HEK293 (cell line): ENCODE measurements at regions not wholly inside any gene's neighbourhood (a gene's known extent, or its start where the extent isn't known, plus 50 kb on each side); places are given as distances from the start of the nearest gene placed in this dataset.

Source experiments
- CTCF ChIA-PET: fragments of 350-600 bp; formaldehyde crosslinking; extraction: SDS; loops from one replicate; lab custom pipeline; 2021; ENCODE audit warnings: antibody characterized with exemption; lab: Yijun Ruan, JAX
- POLR2A ChIA-PET: fragments of 300-600 bp; formaldehyde crosslinking; extraction: SDS; loops from one replicate; lab custom pipeline; 2020; ENCODE audit warnings: antibody characterized with exemption, inconsistent platforms; lab: Yijun Ruan, JAX
- H3K27ac ChIP-seq: fragments of 200-500 bp; sonication (Bioruptor generic); 2 replicates; pipeline ENCODE4 v1.5.1; 2014; ENCODE audit warnings: low read depth, low read length, control low read depth, inconsistent platforms; ENCODE audit errors: extremely low read depth
- H3K36me3 ChIP-seq, 2 experiments: fragments of 200-500 bp in 1 of 2; sonication (Bioruptor generic) in 1 of 2; 1 replicate in 1 of 2; 2 replicates in 1 of 2; pipeline ENCODE4 v1.5.1; 2014 to 2017; ENCODE audit warnings: inconsistent platforms in 2 of 2, low read length in 2 of 2; ENCODE audit not compliant: control insufficient read depth in 2 of 2, insufficient read depth in 1 of 2
- H3K4me1 ChIP-seq: fragments of 200-500 bp; sonication (Bioruptor generic); 2 replicates; pipeline ENCODE4 v1.5.1; 2014; ENCODE audit warnings: mild to moderate bottlenecking, low read length, inconsistent platforms; ENCODE audit not compliant: control insufficient read depth, insufficient read depth
- H3K4me3 ChIP-seq: 2 replicates; pipeline ENCODE4 v1.5.1; 2011; ENCODE audit warnings: low read depth, mild to moderate bottlenecking, control low read depth, low read length, moderate library complexity
- H3K9me3 ChIP-seq: fragments of 200-500 bp; sonication (Bioruptor generic); 2 replicates; pipeline ENCODE4 v1.5.1; 2014; ENCODE audit warnings: low read depth, low read length, inconsistent platforms; ENCODE audit not compliant: control insufficient read depth, insufficient read depth
- FEZF1 ChIP-seq: fragments of 450-650 bp; formaldehyde crosslinking; IDR thresholded peaks from 2 replicates; pipeline ENCODE4 v1.5.1; 2016; ENCODE audit warnings: missing biosample characterization, missing genetic modification characterization
- HOXC10 ChIP-seq: sonication (generic); formaldehyde crosslinking; IDR thresholded peaks from 2 replicates; pipeline ENCODE4 v1.8.1; 2023; ENCODE audit warnings: mild to moderate bottlenecking, missing genetic modification reagents
- KLF16 ChIP-seq: fragments of 450-650 bp; formaldehyde crosslinking; IDR thresholded peaks from 2 replicates; pipeline ENCODE4 v1.5.1; 2017; ENCODE audit warnings: missing biosample characterization, missing genetic modification characterization
- KLF9 ChIP-seq: fragments of 450-650 bp; formaldehyde crosslinking; IDR thresholded peaks from 2 replicates; pipeline ENCODE4 v1.5.1; 2016; ENCODE audit warnings: missing biosample characterization, missing genetic modification characterization, low read depth
- PRDM1 ChIP-seq: fragments of 450-650 bp; formaldehyde crosslinking; IDR thresholded peaks from 2 replicates; pipeline ENCODE4; 2016; ENCODE audit warnings: missing biosample characterization, missing genetic modification characterization
- REPIN1 ChIP-seq: fragments of 450-650 bp; formaldehyde crosslinking; IDR thresholded peaks from 2 replicates; pipeline ENCODE4 v1.5.1; 2017; ENCODE audit warnings: missing biosample characterization, missing genetic modification characterization, low read depth
- SALL2 ChIP-seq: fragments of 450-650 bp; formaldehyde crosslinking; IDR thresholded peaks from 2 replicates; pipeline ENCODE4 v1.5.0; 2017; ENCODE audit warnings: missing biosample characterization, mild to moderate bottlenecking, missing genetic modification characterization, borderline replicate concordance
- ZBTB20 ChIP-seq: fragments of 450-650 bp; formaldehyde crosslinking; IDR thresholded peaks from 2 replicates; pipeline ENCODE4 v1.5.1; 2016; ENCODE audit warnings: missing biosample characterization, missing genetic modification characterization
- ZFP37 ChIP-seq: fragments of 450-650 bp; formaldehyde crosslinking; IDR thresholded peaks from 2 replicates; pipeline ENCODE4 v1.5.1; 2016; ENCODE audit warnings: missing biosample characterization, missing genetic modification characterization
- ZFP69B ChIP-seq: fragments of 450-650 bp; formaldehyde crosslinking; IDR thresholded peaks from 2 replicates; pipeline ENCODE4 v1.5.1; 2016; ENCODE audit warnings: missing biosample characterization, missing genetic modification characterization
- ZIC2 ChIP-seq: fragments of 450-650 bp; formaldehyde crosslinking; IDR thresholded peaks from 2 replicates; pipeline ENCODE4 v1.5.1; 2016; ENCODE audit warnings: missing biosample characterization, missing genetic modification characterization
- ZNF112 ChIP-seq: fragments of 450-650 bp; formaldehyde crosslinking; IDR thresholded peaks from 2 replicates; pipeline ENCODE4 v1.5.0; 2017; ENCODE audit warnings: missing biosample characterization, missing genetic modification characterization
- ZNF140 ChIP-seq: fragments of 450-650 bp; formaldehyde crosslinking; IDR thresholded peaks from 2 replicates; pipeline ENCODE4 v1.5.1; 2016; ENCODE audit warnings: missing biosample characterization, missing genetic modification characterization
- ZNF146 ChIP-seq: fragments of 450-650 bp; formaldehyde crosslinking; IDR thresholded peaks from 2 replicates; pipeline ENCODE4 v1.5.1; 2016; ENCODE audit warnings: missing biosample characterization, missing genetic modification characterization
- ZNF16 ChIP-seq: fragments of 450-650 bp; formaldehyde crosslinking; IDR thresholded peaks from 2 replicates; pipeline ENCODE4 v1.5.1; 2016; ENCODE audit warnings: low read depth, missing biosample characterization, missing genetic modification characterization
- ZNF184 ChIP-seq: fragments of 450-650 bp; IDR thresholded peaks from 2 replicates; pipeline ENCODE4 v1.5.1; 2018; ENCODE audit warnings: missing biosample characterization, mild to moderate bottlenecking, missing genetic modification characterization
- ZNF214 ChIP-seq: fragments of 450-650 bp; formaldehyde crosslinking; IDR thresholded peaks from 2 replicates; pipeline ENCODE4 v1.5.1; 2017; ENCODE audit warnings: missing biosample characterization, mild to moderate bottlenecking, missing genetic modification characterization, borderline replicate concordance
- ZNF266 ChIP-seq: fragments of 450-650 bp; formaldehyde crosslinking; IDR thresholded peaks from 2 replicates; pipeline ENCODE4 v1.5.1; 2016; ENCODE audit warnings: missing biosample characterization, missing genetic modification characterization, low read depth
- ZNF335 ChIP-seq: fragments of 450-650 bp; formaldehyde crosslinking; conservative IDR thresholded peaks from 2 replicates; pipeline ENCODE4 v1.5.1; 2016; ENCODE audit warnings: missing biosample characterization, missing genetic modification characterization
- ZNF394 ChIP-seq: fragments of 450-650 bp; formaldehyde crosslinking; IDR thresholded peaks from 2 replicates; pipeline ENCODE4 v1.5.1; 2016; ENCODE audit warnings: missing biosample characterization, missing genetic modification characterization, mild to moderate bottlenecking, moderate library complexity, borderline replicate concordance
- ZNF549 ChIP-seq: fragments of 450-650 bp; IDR thresholded peaks from 2 replicates; pipeline ENCODE4 v1.5.1; 2018; ENCODE audit warnings: missing biosample characterization, missing genetic modification characterization, mild to moderate bottlenecking, inconsistent platforms, moderate library complexity
- ZNF555 ChIP-seq: fragments of 450-650 bp; formaldehyde crosslinking; conservative IDR thresholded peaks from 2 replicates; pipeline ENCODE4 v1.5.1; 2017; ENCODE audit warnings: missing biosample characterization, mild to moderate bottlenecking, missing genetic modification characterization, inconsistent platforms
- ZNF585B ChIP-seq: fragments of 450-650 bp; formaldehyde crosslinking; IDR thresholded peaks from 2 replicates; pipeline ENCODE4 v1.5.1; 2016; ENCODE audit warnings: missing biosample characterization, missing genetic modification characterization
- ZNF624 ChIP-seq: fragments of 450-650 bp; formaldehyde crosslinking; IDR thresholded peaks from 2 replicates; pipeline ENCODE4 v1.5.1; 2017; ENCODE audit warnings: missing biosample characterization, missing genetic modification characterization
- ZNF707 ChIP-seq: fragments of 450-650 bp; formaldehyde crosslinking; IDR thresholded peaks from 2 replicates; pipeline ENCODE4 v1.5.1; 2016; ENCODE audit warnings: missing biosample characterization, missing genetic modification characterization
- ZNF792 ChIP-seq: fragments of 450-650 bp; formaldehyde crosslinking; IDR thresholded peaks from 2 replicates; pipeline ENCODE4 v1.5.1; 2016; ENCODE audit warnings: missing biosample characterization, missing genetic modification characterization
- ZNF830 ChIP-seq: fragments of 450-650 bp; IDR thresholded peaks from 2 replicates; pipeline ENCODE4 v1.5.0; 2018; ENCODE audit warnings: missing biosample characterization, missing genetic modification characterization, low read depth, mild to moderate bottlenecking, moderate library complexity
- ZNF837 ChIP-seq: fragments of 450-650 bp; formaldehyde crosslinking; IDR thresholded peaks from 2 replicates; pipeline ENCODE4 v1.5.1; 2016; ENCODE audit warnings: missing biosample characterization, missing genetic modification characterization
- ZNF843 ChIP-seq: fragments of 450-650 bp; formaldehyde crosslinking; IDR thresholded peaks from 2 replicates; pipeline ENCODE4 v1.5.1; 2016; ENCODE audit warnings: missing biosample characterization, missing genetic modification characterization
- TF ChIP-seq, protein P1 (sequence below): fragments of 450-650 bp; formaldehyde crosslinking; IDR thresholded peaks from 2 replicates; pipeline ENCODE4 v1.5.1; 2016; ENCODE audit warnings: missing biosample characterization, missing genetic modification characterization
- TF ChIP-seq, protein P2 (sequence below): fragments of 450-650 bp; formaldehyde crosslinking; conservative IDR thresholded peaks from 2 replicates; pipeline ENCODE4 v1.5.1; 2016; ENCODE audit warnings: low read depth, missing biosample characterization, missing genetic modification characterization
- TF ChIP-seq, protein P3 (sequence below): fragments of 450-650 bp; formaldehyde crosslinking; IDR thresholded peaks from 2 replicates; pipeline ENCODE4 v1.5.1; 2016; ENCODE audit warnings: missing biosample characterization, missing genetic modification characterization

DNA sequence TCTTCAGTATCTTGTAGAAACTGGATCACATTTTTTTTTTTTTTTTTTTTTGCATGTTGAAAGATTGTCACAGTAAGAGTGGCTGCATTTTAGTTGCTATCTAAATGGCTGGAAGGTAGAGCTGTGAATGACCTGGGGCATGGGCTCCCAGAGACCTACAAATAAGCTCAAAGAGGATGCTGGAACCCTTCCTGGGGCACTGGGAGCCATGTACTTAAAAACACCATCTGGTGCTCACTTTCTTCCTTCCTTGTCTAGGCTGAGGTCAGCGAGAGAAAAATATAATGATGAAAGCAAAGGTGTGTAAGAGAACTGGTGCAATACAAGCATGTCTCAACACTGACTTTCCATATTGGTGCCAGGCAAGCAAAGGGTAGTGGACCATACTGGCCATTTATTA is 323.9 kb downstream of the SV2B start:
- H3K4me3 ChIP-seq: no peak overlapping the region
- POLR2A ChIA-PET: no interaction called here
- H3K27ac ChIP-seq: no peak overlapping the region
- no peaks in the 10 kb centered on the region for H3K4me1 ChIP-seq
- TF ChIP-seq ZNF549 (no peak), ZBTB20 (tag by site-specific recombination) (no peak), ZNF140 (tag by site-specific recombination) (no peak), ZNF585B (tag by site-specific recombination) (no peak), ZNF792 (tag by site-specific recombination) (no peak), REPIN1 (tag by site-specific recombination) (no peak), ZFP69B (tag by site-specific recombination) (no peak), ZNF112 (tag by site-specific recombination) (no peak), FEZF1 (no peak), ZNF843 (tag by site-specific recombination) (no peak), ZNF214 (tag by site-specific recombination) (no peak), ZNF837 (tag by site-specific recombination) (no peak), ZNF266 (tag by site-specific recombination) (no peak), PRDM1 (no peak), KLF16 (tag by site-specific recombination) (no peak), ZIC2 (tag by site-specific recombination) (no peak), ZNF830 (tag by site-specific recombination) (no peak), KLF9 (tag by site-specific recombination) (no peak)
- TF ChIP-seq, protein P1, sequence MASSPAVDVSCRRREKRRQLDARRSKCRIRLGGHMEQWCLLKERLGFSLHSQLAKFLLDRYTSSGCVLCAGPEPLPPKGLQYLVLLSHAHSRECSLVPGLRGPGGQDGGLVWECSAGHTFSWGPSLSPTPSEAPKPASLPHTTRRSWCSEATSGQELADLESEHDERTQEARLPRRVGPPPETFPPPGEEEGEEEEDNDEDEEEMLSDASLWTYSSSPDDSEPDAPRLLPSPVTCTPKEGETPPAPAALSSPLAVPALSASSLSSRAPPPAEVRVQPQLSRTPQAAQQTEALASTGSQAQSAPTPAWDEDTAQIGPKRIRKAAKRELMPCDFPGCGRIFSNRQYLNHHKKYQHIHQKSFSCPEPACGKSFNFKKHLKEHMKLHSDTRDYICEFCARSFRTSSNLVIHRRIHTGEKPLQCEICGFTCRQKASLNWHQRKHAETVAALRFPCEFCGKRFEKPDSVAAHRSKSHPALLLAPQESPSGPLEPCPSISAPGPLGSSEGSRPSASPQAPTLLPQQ (tag by site-specific recombination): no peak
- H3K36me3 ChIP-seq: no peaks in the 10 kb centered on the region
- CTCF ChIA-PET: interaction anchor here (1.0 kb wide), 1 partner anchor 122 kb away, joined by 3 read pairs; no protein-coding TSS in a partner anchor
- no peaks in the 10 kb centered on the region for H3K9me3 ChIP-seq

DNA sequence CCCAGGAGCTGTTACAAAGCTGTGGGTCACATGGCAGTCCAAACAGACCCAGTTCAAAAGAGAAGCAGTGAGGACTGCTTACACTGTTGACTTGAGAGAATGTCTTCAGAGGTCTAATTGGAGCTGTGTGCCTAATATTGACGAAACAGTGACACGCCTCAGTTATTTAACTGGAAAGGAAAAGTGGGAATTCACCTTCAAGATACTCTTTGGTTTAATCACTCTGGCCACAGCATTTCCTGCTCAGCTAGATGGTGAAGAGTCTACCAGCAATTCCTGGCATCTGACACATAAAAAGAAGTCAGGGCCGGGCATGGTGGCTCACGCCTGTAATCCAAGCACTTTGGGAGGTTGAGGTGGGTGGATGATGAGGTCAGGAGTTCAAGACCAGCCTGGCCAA is 326.4 kb downstream of the SV2B start:
- ChIA-PET POLR2A (no interaction called here), CTCF (interaction anchor here (0.5 to 1.7 kb wide), 3 partner anchors 154 to 352 kb away, joined by 3 to 6 read pairs (median 3); no protein-coding TSS in a partner anchor)
- Histone ChIP-seq H3K36me3 (no peaks in the 10 kb centered on the region), H3K4me1 (no peaks in the 10 kb centered on the region), H3K27ac (no peak overlapping the region), H3K9me3 (no peaks in the 10 kb centered on the region), H3K4me3 (no peak overlapping the region)
- TF ChIP-seq ZNF792 (tag by site-specific recombination) (no peak), ZNF16 (tag by site-specific recombination) (no peak), ZNF394 (tag by site-specific recombination) (no peak), ZNF146 (tag by site-specific recombination) (no peak), HOXC10 (no peak), ZNF335 (tag by site-specific recombination) (no peak), ZNF555 (no peak), SALL2 (tag by site-specific recombination) (no peak), ZNF707 (tag by site-specific recombination) (no peak), ZFP37 (no peak), ZNF184 (no peak), ZNF624 (tag by site-specific recombination) (no peak)
- TF ChIP-seq, protein P2, sequence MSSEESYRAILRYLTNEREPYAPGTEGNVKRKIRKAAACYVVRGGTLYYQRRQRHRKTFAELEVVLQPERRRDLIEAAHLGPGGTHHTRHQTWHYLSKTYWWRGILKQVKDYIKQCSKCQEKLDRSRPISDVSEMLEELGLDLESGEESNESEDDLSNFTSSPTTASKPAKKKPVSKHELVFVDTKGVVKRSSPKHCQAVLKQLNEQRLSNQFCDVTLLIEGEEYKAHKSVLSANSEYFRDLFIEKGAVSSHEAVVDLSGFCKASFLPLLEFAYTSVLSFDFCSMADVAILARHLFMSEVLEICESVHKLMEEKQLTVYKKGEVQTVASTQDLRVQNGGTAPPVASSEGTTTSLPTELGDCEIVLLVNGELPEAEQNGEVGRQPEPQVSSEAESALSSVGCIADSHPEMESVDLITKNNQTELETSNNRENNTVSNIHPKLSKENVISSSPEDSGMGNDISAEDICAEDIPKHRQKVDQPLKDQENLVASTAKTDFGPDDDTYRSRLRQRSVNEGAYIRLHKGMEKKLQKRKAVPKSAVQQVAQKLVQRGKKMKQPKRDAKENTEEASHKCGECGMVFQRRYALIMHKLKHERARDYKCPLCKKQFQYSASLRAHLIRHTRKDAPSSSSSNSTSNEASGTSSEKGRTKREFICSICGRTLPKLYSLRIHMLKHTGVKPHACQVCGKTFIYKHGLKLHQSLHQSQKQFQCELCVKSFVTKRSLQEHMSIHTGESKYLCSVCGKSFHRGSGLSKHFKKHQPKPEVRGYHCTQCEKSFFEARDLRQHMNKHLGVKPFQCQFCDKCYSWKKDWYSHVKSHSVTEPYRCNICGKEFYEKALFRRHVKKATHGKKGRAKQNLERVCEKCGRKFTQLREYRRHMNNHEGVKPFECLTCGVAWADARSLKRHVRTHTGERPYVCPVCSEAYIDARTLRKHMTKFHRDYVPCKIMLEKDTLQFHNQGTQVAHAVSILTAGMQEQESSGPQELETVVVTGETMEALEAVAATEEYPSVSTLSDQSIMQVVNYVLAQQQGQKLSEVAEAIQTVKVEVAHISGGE (tag by site-specific recombination): no peak
- TF ChIP-seq, protein P3, sequence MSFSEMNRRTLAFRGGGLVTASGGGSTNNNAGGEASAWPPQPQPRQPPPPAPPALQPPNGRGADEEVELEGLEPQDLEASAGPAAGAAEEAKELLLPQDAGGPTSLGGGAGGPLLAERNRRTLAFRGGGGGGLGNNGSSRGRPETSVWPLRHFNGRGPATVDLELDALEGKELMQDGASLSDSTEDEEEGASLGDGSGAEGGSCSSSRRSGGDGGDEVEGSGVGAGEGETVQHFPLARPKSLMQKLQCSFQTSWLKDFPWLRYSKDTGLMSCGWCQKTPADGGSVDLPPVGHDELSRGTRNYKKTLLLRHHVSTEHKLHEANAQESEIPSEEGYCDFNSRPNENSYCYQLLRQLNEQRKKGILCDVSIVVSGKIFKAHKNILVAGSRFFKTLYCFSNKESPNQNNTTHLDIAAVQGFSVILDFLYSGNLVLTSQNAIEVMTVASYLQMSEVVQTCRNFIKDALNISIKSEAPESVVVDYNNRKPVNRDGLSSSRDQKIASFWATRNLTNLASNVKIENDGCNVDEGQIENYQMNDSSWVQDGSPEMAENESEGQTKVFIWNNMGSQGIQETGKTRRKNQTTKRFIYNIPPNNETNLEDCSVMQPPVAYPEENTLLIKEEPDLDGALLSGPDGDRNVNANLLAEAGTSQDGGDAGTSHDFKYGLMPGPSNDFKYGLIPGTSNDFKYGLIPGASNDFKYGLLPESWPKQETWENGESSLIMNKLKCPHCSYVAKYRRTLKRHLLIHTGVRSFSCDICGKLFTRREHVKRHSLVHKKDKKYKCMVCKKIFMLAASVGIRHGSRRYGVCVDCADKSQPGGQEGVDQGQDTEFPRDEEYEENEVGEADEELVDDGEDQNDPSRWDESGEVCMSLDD (tag by site-specific recombination): no peak
